A204.1 (cell line): ENCODE measurements at regions not wholly inside any gene's neighbourhood (a gene's known extent, or its start where the extent isn't known, plus 50 kb on each side); places are given as distances from the start of the nearest gene placed in this dataset.
"Not testable (repeated sequence)": the region's sequence is repeated elsewhere in the genome, so short reads cannot be mapped to it uniquely, and the experiment has no call there.

Experiments used
- FAIRE-seq: peaks from 2 replicates; lab custom pipeline; 2012; peaks lifted over from hg19 to GRCh38; lab: Jason Lieb, UNC

DNA sequence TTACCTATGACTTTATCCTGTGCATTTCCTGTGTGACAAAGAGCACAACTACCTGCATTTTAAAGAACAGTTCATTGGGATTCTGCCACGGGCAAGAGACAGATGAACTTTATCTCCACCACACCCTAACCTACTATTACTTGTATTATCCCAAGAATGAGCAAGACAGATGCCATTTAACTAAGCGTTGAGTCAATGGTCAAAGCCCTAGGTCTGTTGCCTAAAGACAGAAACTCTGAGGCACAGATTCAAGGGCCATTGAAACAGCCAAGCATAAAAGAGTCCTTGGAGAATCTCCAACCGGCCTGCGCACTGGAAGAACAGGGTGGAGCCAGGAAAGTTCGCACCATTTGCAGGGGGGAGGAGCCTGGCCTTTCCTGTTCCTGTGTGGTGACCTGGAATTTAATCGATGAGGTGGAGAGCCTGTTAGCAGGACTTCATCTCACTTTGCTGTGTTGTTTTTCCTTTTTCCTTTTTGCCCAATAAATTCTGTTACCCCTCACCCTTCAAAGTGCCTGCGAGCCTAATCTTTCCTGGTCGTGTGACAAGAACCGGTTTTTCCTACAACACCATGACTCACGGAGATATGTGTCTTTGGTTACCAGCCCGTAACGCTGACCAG lies 146.4 kb upstream of the DIAPH2 start:
- FAIRE-seq: no peak

DNA sequence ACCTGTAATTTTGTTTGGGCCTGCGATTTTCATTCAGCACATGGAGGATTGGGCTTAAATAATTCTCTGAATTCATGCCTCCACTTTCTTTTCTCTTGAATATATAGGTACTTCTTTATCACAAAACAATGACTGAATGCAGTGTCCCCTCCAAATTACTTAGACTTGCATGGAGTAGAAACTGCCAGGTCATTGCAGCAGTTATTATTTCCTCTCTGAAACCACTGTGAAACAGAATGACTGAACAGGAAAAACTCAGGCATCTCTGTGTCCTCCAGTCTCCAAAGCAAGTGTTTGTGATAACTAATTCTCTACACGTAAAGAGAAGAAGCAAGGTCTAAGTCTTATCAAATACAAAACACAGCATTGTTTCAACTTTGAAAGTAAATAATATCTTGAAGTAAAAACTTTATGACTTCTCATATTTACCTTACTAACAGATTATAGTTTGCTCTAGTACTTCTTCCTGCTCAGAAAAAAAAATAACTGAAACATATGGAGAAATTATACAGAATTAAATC lies 144.5 kb upstream of the DIAPH2 start:
- no peak for FAIRE-seq

DNA sequence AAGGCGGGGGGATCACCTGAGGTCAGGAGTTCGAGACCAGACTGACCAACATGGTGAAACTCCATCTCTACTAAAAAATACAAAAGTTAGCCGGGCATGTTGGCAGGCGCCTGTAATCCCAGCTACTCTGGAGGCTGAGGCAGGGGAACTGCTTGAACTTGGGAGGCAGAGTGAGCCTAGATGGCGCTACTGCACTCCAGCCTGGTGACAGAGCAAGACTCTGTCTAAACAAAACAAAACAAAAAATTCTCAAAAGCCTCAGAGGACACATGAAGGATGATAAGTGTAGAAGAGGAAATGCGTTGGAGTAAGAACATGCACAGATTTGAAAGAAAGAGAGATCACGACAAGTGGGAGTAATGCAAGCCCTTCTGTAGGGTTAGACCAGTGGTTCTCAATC lies 138.4 kb upstream of the DIAPH2 start:
- not testable (repeated sequence) for FAIRE-seq

DNA sequence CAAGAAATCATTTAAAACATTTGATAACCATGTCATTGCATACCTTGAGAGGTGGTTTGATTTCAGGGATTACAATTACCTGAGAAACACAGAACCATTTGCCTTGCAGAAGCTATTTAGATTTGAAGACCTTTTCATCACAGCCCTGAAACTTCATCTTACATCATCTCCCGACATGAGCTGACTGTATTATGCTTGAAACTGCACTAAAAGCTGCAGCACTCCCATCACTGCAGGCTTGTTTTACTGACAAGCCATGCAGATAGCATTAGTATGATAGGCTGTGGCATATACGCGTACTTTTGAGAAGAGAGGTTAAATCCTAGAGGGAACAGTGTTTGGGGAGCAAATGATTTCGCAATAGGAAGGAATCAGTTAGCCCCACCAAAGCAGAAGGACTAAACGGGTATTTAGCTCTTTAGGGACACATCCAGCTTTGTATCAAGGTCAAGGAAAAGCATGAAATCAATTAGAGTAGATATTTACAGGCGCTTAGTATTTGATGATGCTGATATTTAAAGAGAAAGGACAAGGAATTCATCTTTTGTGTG lies 133.2 kb upstream of the DIAPH2 start:
- FAIRE-seq: no peak

DNA sequence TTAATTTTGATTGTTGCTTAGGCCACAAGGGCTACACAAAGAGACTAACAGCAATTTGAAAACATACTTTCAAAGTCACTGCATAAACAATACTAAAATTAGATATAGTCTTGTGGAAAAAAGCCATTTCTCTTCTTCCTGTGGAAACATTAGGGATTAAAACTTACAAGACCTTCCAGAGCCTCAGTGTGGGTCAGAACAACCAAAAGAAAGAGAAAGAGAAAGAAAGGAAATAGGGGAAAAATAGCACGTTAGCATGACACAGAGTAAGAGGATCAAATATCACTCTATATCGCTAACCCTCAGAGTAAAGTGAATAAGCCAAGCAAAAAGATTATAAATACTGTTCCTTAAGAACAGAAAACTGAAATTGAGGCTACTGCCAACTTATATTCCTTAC lies 127.8 kb upstream of the DIAPH2 start:
- no peak for FAIRE-seq

DNA sequence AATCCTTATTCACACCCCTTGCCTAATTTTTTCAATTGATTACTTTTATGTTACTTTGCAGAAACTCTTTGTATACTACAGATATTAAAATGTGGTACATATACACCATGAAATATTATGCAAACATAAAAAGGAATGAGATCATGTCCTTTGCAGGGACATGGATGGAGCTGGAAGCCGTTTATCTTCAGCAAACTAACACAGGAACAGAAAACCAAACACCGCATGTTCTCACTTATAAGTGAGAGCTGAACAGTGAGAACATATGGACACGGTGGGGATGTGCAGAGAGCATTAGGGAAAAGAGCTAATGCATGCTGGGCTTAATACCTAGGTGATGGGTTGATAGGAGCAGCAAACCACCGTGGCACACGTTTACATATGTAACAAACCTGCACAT lies 123.5 kb upstream of the DIAPH2 start:
- FAIRE-seq: not testable (repeated sequence)

DNA sequence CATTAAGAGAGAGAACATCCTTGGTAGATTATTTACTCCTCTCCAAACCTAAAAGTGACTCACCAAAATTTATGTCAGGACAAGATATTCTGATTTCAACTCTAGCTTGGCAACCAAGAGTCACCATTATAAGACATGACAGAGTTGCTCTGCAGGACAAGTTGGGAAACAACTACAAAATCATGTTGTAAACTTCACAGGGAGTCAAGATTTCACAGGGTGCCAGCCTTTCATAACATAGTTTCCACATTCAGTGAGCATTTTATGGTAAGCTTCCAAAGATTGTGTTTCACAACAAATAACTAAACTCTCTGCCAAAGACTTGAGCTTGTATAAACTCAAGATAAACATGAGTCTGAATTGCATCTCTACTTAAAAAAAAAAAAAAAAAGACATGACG lies 121.0 kb upstream of the DIAPH2 start:
- FAIRE-seq: no peak

DNA sequence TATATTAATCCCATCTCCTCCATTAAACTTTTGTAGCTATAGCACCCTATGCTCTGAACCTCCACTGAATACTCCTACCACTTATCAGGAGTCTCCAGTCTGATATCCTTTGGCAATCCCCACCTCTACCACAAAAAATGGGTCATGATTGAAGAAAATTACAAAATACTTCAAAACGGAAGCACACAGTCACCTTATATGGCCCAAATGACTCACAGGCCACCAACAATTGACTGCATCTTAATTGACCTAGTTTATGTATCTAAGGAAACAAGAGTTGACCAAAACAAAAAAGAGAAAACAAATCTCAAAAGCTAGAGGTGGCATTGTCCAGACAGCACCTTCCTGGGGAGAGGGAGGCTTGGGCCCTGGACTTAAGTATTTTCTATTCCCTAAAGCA lies 120.0 kb upstream of the DIAPH2 start:
- no peak for FAIRE-seq

DNA sequence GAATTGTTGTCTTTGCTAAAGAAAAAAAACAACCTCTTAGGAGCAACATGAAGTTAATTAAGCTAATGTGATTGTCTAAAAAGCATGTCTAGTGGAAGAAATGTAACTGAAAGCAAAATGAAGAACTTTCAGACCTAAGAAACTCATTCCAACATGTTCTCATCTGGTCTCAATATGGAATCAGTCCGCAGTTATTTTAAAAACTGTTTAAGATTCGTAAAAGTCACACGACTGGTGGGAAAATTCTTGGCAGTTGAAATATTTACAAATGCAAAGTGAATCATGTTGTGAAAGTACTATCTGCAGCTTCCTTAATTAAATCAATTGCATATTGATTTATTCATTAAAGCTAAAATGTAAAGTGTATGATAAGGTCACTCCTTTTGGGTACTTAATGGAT lies 117.8 kb upstream of the DIAPH2 start:
- FAIRE-seq: no peak

DNA sequence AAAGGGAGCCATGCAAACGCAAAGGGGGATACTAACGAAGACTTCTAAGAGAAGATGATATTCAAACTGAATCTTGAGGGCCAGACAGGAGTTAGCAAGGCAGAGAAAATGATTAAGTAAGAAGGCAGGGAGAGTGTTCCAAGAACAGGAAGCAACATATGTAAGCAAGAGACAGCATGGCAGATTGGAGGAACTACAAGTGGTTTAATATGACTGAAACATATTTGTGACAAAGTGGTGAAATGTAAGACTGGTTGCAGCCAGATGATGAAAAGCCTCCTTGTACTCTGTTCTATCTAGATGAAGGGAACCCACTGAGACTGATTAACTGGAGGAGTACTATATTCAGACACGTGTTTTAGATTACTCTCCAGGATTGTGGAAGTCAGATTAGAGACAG lies 116.6 kb upstream of the DIAPH2 start:
- FAIRE-seq: no peak

DNA sequence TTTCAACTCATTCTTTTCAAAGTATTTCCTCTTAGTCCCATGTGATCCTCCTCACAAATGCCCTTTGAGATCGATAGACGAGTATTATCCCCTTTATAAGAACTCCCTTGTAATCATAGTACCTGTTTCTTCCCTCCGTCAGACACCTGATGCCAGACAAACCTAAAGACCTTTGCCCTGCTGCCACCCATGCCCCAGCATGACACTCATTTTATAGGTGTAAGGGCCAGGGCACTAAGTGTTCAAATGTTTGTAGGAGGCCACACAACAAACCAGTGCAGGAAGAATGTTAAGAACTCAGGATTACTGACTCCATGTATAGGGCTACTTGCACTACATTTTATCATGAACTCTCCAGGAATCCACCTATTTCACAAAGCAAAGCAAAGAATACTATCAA lies 115.6 kb upstream of the DIAPH2 start:
- no peak for FAIRE-seq

DNA sequence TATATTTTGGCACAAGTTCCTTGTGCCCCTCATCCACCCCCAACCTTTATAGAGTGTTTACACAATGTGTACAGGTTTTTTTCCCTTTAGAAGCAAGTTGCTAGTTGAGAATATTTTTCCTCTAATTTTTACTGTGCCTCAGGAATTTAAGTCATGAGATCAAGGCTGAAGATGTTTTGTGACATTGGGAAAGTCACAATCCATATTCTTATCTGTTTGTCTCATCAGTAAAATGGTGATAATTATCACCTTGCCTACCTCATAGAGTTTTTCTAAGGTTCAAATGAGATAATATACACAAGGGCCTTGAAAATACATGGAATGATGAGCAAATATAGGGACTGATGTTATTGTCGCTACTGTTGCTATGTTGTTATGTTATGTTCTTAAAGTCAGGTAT lies 109.6 kb upstream of the DIAPH2 start:
- FAIRE-seq: no peak

DNA sequence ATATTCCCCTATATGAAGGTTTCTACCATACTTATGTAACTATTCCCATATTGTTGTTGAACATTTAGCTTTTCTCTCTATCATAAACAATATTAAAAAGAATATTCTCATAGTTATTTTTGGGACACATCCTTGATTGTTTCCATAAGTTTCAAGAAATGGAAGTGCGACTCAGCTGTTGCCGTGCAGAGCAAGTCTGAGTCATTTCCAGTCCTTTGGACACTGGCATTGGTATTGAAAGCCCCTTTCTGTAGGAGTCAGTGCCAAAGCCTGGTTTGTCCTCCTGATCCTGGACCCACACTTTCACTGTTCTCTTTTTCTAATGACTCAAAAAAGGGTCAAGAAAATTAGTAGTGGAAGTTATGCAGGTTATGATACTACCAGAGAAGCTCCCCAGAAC lies 108.3 kb upstream of the DIAPH2 start:
- FAIRE-seq: no peak

DNA sequence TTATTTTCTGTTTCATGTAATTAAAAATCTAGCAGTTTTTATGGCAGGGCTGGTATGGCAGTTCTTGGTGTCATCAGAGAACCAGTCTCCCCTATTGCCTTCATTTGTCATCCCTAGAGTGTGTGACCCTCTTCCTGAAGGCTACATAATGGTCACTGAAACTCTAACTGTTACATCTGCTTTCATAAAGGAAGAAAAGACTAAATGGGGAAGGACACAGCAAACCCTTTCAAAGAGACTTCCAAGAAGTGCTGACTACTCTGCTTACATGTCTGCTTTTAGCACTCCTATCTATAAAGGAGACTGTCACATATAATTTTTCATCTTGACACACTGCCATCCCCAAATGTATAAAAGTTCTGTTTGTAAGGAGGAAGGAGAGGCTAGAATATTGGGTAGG lies 105.9 kb upstream of the DIAPH2 start:
- FAIRE-seq: no peak

DNA sequence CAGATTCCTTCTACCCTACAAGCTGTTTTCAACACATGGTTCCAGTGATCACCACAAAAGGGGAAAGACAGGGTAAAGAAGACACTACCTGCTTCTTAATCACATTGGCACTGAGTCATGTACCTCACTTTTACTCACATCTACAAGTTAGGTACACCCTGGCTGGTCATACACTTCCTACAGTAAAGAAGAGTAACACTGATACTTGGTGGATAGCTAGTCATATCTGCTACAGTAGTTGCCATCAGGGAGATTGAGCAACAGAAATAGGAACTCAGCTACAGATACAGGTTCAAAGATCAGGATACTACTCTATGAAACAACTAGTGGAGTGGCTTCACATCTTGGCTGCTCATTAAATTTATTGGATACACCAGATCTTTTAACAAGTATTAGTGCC lies 105.4 kb upstream of the DIAPH2 start:
- FAIRE-seq: no peak

DNA sequence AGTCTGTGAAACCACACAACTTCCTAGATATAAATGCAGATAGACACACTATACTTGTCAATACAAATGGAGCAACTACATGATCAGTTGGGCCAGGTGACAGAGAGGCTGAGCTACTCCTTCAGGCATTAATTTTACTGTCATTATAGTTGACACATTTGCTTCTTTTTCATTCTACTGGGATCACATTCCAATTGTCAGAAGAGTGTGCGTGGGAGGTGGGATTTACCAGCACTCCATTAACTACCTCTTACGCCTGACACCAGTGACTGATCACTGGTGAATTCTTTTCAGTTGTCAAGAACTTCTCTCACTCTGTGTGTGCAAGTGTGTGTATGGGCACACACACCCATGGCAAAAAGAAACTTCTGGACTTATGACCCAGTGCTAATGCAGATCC lies 94.2 kb upstream of the DIAPH2 start:
- FAIRE-seq: no peak

DNA sequence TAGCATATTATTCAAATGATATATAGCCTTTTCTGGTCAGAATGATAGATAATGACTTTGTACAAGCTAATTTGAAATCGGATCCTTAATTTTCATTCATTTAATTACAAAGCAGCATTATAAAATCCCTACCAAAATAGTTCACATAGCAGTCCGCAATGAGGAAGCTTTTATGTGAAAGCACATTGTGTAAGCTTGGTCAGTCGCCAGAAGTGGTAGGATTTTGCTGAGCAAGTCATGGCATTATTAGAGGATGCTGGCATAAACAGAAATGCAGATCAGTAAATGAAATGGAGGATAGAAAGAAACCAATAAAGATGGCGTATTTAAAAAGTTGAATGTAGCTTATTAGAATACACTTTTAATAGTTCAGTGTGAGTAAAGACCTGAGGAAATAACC lies 93.2 kb upstream of the DIAPH2 start:
- FAIRE-seq: no peak

DNA sequence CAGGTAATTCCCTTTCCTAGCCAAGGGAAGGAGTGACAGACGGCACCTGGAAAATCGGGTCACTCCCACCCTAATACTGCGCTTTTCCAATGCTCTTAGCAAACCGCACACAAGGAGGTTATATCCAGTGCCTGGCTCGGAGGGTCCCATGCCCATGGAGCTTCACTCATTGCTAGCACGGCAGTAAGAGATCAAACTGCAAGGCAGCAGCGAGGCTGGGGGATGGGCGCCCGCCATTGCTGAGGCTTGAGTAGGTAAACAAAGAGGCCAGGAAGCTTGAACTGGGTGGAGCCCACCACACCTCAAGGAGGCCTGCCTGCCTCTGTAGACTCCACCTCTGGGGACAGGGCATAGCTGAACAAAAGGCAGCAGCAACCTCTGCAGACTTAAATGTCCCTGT lies 86.8 kb upstream of the DIAPH2 start:
- FAIRE-seq: not testable (repeated sequence)

DNA sequence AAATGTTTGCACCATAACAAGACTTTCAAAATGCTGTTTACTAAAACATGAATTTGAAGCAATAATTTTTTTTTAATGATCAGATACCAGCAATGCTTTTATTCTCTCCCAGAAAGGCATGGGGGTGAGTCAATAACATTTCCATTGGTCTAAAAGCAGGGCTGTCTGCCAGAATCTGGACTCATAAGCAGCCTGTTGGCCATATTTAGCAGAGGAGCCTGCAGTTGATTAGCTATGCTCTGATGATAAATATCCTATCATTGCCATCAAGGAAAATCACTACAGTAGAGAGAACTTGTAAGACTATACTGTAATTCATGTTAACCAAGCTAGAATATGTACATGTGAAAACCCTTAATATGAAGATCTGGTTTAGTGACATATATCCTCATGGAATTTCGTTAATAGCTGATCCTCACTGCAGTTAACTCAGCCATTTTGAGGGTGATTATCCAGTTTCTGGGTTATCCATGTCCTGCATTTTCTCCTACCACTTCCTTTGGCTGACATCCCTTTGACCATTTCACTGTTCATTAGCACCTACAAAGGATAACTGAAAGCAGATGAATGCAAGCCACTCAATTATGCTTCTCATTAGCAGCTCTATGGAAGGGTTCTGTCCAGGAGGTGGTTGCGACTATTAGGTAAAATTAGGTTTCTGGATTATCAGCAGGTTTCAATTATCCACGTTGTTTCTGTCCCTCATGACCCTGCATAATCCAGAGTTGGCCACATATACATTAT lies 72.9 kb upstream of the DIAPH2 start:
- FAIRE-seq: no peak

DNA sequence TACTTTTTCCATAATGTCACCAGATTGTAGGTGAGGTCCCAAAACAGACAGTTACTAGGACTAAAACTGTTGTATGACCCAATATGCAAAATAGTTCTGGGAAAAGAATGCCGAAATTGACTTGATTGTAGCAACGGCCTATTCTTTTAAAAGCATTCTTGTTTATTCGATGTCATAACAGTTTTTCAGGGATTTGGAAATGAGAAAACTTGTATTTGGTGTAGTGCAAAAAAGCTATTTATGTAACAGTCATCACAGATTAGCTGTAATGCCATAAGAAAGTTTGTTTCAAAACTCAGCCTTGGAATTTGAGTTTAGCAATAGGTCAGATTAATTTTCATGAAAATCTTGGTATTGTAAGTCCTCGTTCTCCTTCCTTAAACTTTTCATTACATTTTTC lies 69.2 kb upstream of the DIAPH2 start:
- no peak for FAIRE-seq

DNA sequence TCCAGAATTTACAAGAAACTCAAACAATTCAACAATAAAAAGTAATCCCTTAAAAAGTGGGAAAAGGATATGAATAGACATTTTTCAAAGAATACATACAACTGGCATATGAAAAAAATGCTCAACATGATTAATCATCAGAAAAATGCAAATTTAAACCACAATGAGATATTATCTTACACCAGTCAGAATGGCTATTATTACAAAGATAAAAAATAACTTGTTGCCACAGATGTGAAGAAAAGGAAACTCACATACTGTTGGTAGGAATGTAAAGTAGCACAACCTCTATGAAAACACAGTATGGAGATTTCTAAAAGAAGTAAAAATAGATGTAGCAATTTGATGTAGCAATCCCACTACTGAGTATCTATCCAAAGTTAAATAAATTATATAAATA lies 65.1 kb upstream of the DIAPH2 start:
- FAIRE-seq: peak; percentile 49

DNA sequence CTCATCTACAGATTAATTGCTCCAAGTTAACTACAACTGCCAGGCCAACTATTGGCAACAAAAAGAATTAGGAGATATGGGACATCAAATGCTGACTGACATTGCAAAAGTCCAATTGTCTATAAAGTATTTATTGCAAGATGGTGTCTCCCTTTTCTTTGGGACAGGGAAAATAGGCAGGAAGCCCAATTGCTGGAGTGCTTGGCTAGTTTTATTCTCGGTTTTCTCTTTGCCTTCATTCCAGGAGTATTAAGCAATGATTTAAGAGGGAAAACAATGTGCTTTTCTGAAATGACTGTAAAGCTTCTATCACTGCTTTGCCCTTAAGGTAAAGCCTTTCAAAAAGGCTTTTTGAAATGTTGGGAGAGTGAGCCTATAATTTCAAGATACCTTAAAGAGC lies 62.8 kb upstream of the DIAPH2 start:
- no peak for FAIRE-seq
